ENCODE measurements at regions not wholly inside any gene's neighbourhood (a gene's known extent, or its start where the extent isn't known, plus 50 kb on each side); places are given as distances from the start of the nearest gene placed in this dataset.
"Not testable (repeated sequence)": the region's sequence is repeated elsewhere in the genome, so short reads cannot be mapped to it uniquely, and the experiment has no call there.

DNA sequence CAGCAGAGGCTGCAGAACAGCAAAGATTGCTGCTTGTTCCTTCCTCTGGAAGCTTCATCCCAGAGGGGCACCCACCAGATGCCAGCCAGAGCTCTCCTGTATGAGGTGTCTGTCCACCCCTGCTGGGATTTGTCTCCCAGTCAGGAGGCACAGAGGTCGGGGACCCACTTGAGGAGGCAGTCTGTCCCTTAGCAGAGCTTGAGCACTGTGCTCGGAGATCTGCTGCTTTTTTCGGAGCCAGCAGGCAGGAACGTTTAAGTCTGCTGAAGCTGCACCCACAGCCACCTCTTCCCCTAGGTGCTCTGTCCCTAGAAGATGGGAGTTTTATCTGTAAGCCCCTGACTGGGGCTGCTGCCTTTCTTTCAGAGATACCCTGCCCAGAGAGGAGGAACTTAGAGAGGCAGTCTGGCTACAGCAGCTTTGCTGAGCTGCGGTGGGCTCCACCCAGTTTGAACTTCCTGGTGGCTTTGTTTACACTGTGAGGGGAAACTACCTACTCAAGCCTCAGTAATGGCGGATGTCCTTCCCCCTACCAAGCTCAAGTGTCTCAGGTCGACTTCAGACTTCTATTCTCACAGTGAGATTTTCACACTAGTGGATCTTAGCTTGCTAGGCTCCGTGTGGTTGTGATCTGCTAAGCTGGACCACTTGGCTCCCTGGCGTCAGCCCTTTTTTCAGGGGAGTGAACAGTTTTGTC is 101.8 kb upstream of the GLRA1 start:
- not testable (repeated sequence) for TF ChIP-seq CTCF (IDR thresholded peaks at IDR 0.05 in 8 of 11, conservative IDR thresholded peaks at IDR 0.05 in 3 of 11); POLR2A (IDR thresholded peaks at IDR 0.05)
